A549 (cell line): ENCODE measurements at regions not wholly inside any gene's neighbourhood (a gene's known extent, or its start where the extent isn't known, plus 50 kb on each side); places are given as distances from the start of the nearest gene placed in this dataset.

Experiments
- ATAC-seq, 2 experiments: fragments of 200-7000 bp in 1 of 2; fragments of >200 bp in 1 of 2; cut with Nextera tagmentation in 1 of 2; cut with Tn5 transposase in 1 of 2; 3 replicates each; pipeline versions ENCODE4 v1.8.0 to v1.9.1; 2018 to 2020; ENCODE audit warnings: mild to moderate bottlenecking in 1 of 2, moderate library complexity in 1 of 2
- CTCF ChIA-PET: fragments of 300-600 bp; sonication (Branson Sonifier 250); formaldehyde crosslinking; extraction: SDS; loops from one replicate; lab custom pipeline; 2021; ENCODE audit warnings: antibody characterized with exemption, inconsistent platforms; lab: Yijun Ruan, JAX
- POLR2A ChIA-PET: fragments of 350-600 bp; formaldehyde crosslinking; extraction: SDS; loops from one replicate; lab custom pipeline; 2021; ENCODE audit warnings: antibody characterized with exemption, inconsistent platforms; lab: Yijun Ruan, JAX
- DNase-seq, 2 experiments: peaks; one replicate each; pipeline versions ENCODE4 v3.0.0 to v3.0.0-alpha.2; 2011 to 2016; ENCODE audit warnings: low read depth in 1 of 2, low spot score in 1 of 2
- FAIRE-seq: peaks from 2 replicates; lab custom pipeline; 2011; peaks lifted over from hg19 to GRCh38; lab: Jason Lieb, UNC
- H3K27ac ChIP-seq, 2 experiments: fragments of >200 bp; sonication (Bioruptor Twin); formaldehyde crosslinking; 3 replicates each; pipeline ENCODE4 v1.5.1; 2016 to 2017
- H3K4me1 ChIP-seq: fragments of >200 bp; sonication (Bioruptor Twin); formaldehyde crosslinking; 3 replicates; pipeline ENCODE4 v1.6.1; 2016
- H3K4me2 ChIP-seq: fragments of >200 bp; sonication (Bioruptor Twin); formaldehyde crosslinking; 3 replicates; pipeline ENCODE4 v1.6.1; 2016
- H3K4me3 ChIP-seq: fragments of >200 bp; sonication (Bioruptor Twin); formaldehyde crosslinking; 3 replicates; pipeline ENCODE4 v1.5.1; 2016
- H3K9me3 ChIP-seq: fragments of >200 bp; sonication (Bioruptor Twin); formaldehyde crosslinking; 3 replicates; pipeline ENCODE4 v1.6.1; 2016
- BHLHE40 ChIP-seq: IDR thresholded peaks from 2 replicates; pipeline ENCODE4 v1.6.1; 2012; ENCODE audit warnings: low read depth, low read length, inconsistent platforms
- CBX2 ChIP-seq: fragments of 200-600 bp; sonication (generic); IDR thresholded peaks from 2 replicates; pipeline ENCODE4 v1.6.1; 2016; ENCODE audit warnings: low read depth, mild to moderate bottlenecking, borderline replicate concordance
- CBX8 ChIP-seq: fragments of 200-600 bp; sonication (generic); IDR thresholded peaks from 2 replicates; pipeline ENCODE4 v1.6.1; 2016
- CHD2 ChIP-seq: fragments of 150-350 bp; IDR thresholded peaks from 2 replicates; pipeline ENCODE4 v1.6.1; 2014; ENCODE audit warnings: low read length; ENCODE audit not compliant: partially characterized antibody
- EHF ChIP-seq: fragments of 250-450 bp; sonication (Bioruptor Pico); IDR thresholded peaks from 2 replicates; pipeline ENCODE4 v1.5.0; 2020; ENCODE audit warnings: mild to moderate bottlenecking
- ELK1 ChIP-seq: fragments of 150-350 bp; IDR thresholded peaks from 2 replicates; pipeline ENCODE4 v1.6.1; 2014; ENCODE audit warnings: low read depth, mild to moderate bottlenecking, low read length
- FOSL2 ChIP-seq, 2 experiments: fragments of 450-650 bp in 1 of 2; fragments of >200 bp in 1 of 2; sonication (Bioruptor Twin) in 1 of 2; formaldehyde crosslinking; IDR thresholded peaks; 2 replicates each; pipeline versions ENCODE4 v1.5.0 to v1.6.1; 2016 to 2020; ENCODE audit warnings: mild to moderate bottlenecking in 1 of 2, moderate library complexity in 1 of 2
- HEYL ChIP-seq: fragments of 250-450 bp; sonication (Bioruptor Pico); IDR thresholded peaks from 2 replicates; pipeline ENCODE4 v1.8.0; 2021; ENCODE audit warnings: mild to moderate bottlenecking, moderate library complexity
- HMGXB4 ChIP-seq: fragments of 250-450 bp; sonication (Bioruptor Pico); IDR thresholded peaks from 2 replicates; pipeline ENCODE4 v1.5.0; 2021; ENCODE audit warnings: mild to moderate bottlenecking, moderate library complexity, borderline replicate concordance
- JUN ChIP-seq, 2 experiments: fragments of >200 bp; sonication (Bioruptor Twin); formaldehyde crosslinking; IDR thresholded peaks; 2 replicates in 1 of 2; 3 replicates in 1 of 2; pipeline ENCODE4 v1.6.1; 2016 to 2017
- JUNB ChIP-seq: fragments of >200 bp; sonication (Bioruptor Twin); formaldehyde crosslinking; IDR thresholded peaks from 2 replicates; pipeline ENCODE4 v1.6.1; 2016
- KDM5A ChIP-seq: fragments of 200-600 bp; sonication (generic); IDR thresholded peaks from 2 replicates; pipeline ENCODE4 v1.6.1; 2016; ENCODE audit warnings: antibody characterized with exemption, mild to moderate bottlenecking
- MAFK ChIP-seq: fragments of 450-650 bp; IDR thresholded peaks from 2 replicates; pipeline ENCODE4 v1.6.1; 2014; ENCODE audit not compliant: partially characterized antibody
- MAZ ChIP-seq: fragments of 150-350 bp; IDR thresholded peaks from 2 replicates; pipeline ENCODE4 v1.6.1; 2014; ENCODE audit warnings: antibody characterized with exemption, low read depth, low read length, borderline replicate concordance
- NPAS2 ChIP-seq: fragments of 250-450 bp; sonication (Bioruptor Pico); IDR thresholded peaks from 2 replicates; pipeline ENCODE4 v1.8.0; 2022; ENCODE audit warnings: mild to moderate bottlenecking, moderate library complexity, borderline replicate concordance
- NR3C1 ChIP-seq: fragments of >200 bp; sonication (Bioruptor Twin); formaldehyde crosslinking; IDR thresholded peaks from 3 replicates; pipeline ENCODE4 v1.6.1; 2017
- POLR2A ChIP-seq: IDR thresholded peaks from 2 replicates; pipeline ENCODE4 v1.6.1; 2012; ENCODE audit warnings: mild to moderate bottlenecking, low read length
- RAD21 ChIP-seq, 2 experiments: fragments of >200 bp in 1 of 2; sonication (Bioruptor Twin) in 1 of 2; formaldehyde crosslinking in 1 of 2; IDR thresholded peaks in 1 of 2; conservative IDR thresholded peaks in 1 of 2; 2 replicates in 1 of 2; 3 replicates in 1 of 2; pipeline ENCODE4 v1.6.1; 2012 to 2018; ENCODE audit warnings: inconsistent platforms in 1 of 2
- RARB ChIP-seq: fragments of 250-450 bp; sonication (Bioruptor Pico); IDR thresholded peaks from 2 replicates; pipeline ENCODE4 v1.8.0; 2021; ENCODE audit warnings: mild to moderate bottlenecking, moderate library complexity
- SMC3 ChIP-seq: fragments of >200 bp; sonication (Bioruptor Twin); formaldehyde crosslinking; IDR thresholded peaks from 3 replicates; pipeline ENCODE4 v1.6.1; 2018; ENCODE audit warnings: inconsistent platforms
- SREBF2 ChIP-seq: fragments of 450-650 bp; IDR thresholded peaks from 2 replicates; pipeline ENCODE4 v1.6.1; 2014; ENCODE audit warnings: mild to moderate bottlenecking, moderate library complexity
- TFCP2L1 ChIP-seq: fragments of 250-450 bp; sonication (Bioruptor Pico); IDR thresholded peaks from 2 replicates; pipeline ENCODE4 v1.5.0; 2021; ENCODE audit warnings: mild to moderate bottlenecking
- TP53 ChIP-seq: fragments of 250-450 bp; sonication (Bioruptor Pico); IDR thresholded peaks from 2 replicates; pipeline ENCODE4 v1.5.0; 2021; ENCODE audit warnings: mild to moderate bottlenecking, moderate library complexity
- USF2 ChIP-seq: fragments of 450-650 bp; IDR thresholded peaks from 2 replicates; pipeline ENCODE4 v1.6.1; 2014; ENCODE audit warnings: antibody characterized with exemption
- ZC3H11A ChIP-seq: fragments of 450-650 bp; IDR thresholded peaks from 2 replicates; pipeline ENCODE4 v1.6.1; 2014; ENCODE audit warnings: antibody characterized with exemption, mild to moderate bottlenecking
- ZFP36 ChIP-seq: fragments of 450-650 bp; IDR thresholded peaks from 2 replicates; pipeline ENCODE4 v1.6.1; 2014; ENCODE audit warnings: borderline replicate concordance; ENCODE audit not compliant: partially characterized antibody
- ZNF302 ChIP-seq: fragments of 250-450 bp; sonication (Bioruptor Pico); IDR thresholded peaks from 2 replicates; pipeline ENCODE4 v1.9.0; 2021; ENCODE audit warnings: inconsistent platforms, mild to moderate bottlenecking, moderate library complexity
- ZSCAN20 ChIP-seq: fragments of 250-450 bp; sonication (Bioruptor Pico); IDR thresholded peaks from 2 replicates; pipeline ENCODE4 v1.8.0; 2022; ENCODE audit warnings: mild to moderate bottlenecking, moderate library complexity
- WGBS: methylation state at CpG from one replicate; pipeline ENCODE4 v1.1.6; 2017; ENCODE audit errors: missing lambda C conversion rate; 5-methylcytosine and 5-hydroxymethylcytosine counted together
- TF ChIP-seq, protein P1 (sequence below): fragments of >200 bp; sonication (Bioruptor Twin); formaldehyde crosslinking; IDR thresholded peaks from 3 replicates; pipeline ENCODE4 v1.6.1; 2016
- TF ChIP-seq, protein P2 (sequence below): IDR thresholded peaks from 2 replicates; pipeline ENCODE4 v1.6.1; 2012; ENCODE audit warnings: low read depth, borderline replicate concordance

- ChIA-PET CTCF (no interaction called here), POLR2A (no interaction called here)
- Histone ChIP-seq H3K9me3 (no peaks in the 10 kb centered on the region), H3K4me2 (no peak overlapping the region), H3K4me3 (no peak overlapping the region), H3K27ac (no peak overlapping the region), H3K4me1 (no peaks in the 10 kb centered on the region)
- 100% methylated on average over 1 of the region's 1 CpG for WGBS
- DNase-seq (no peak), ATAC-seq (no peak), FAIRE-seq (no peak)
- TF ChIP-seq, protein P1, sequence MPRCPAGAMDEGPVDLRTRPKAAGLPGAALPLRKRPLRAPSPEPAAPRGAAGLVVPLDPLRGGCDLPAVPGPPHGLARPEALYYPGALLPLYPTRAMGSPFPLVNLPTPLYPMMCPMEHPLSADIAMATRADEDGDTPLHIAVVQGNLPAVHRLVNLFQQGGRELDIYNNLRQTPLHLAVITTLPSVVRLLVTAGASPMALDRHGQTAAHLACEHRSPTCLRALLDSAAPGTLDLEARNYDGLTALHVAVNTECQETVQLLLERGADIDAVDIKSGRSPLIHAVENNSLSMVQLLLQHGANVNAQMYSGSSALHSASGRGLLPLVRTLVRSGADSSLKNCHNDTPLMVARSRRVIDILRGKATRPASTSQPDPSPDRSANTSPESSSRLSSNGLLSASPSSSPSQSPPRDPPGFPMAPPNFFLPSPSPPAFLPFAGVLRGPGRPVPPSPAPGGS: no peak
- TF ChIP-seq KDM5A (no peak), ZSCAN20 (no peak), FOSL2 (IDR thresholded peaks at IDR 0.05) (no peak), FOSL2 (CRISPR knock-in tag; IDR thresholded peaks at IDR 0.05) (no peak), ZFP36 (no peak), ZNF302 (CRISPR knock-in tag) (no peak), EHF (CRISPR knock-in tag) (no peak), MAZ (no peak), JUN (IDR thresholded peaks at IDR 0.05) (no peak), SMC3 (no peak), MAFK (no peak), RAD21 (conservative IDR thresholded peaks at IDR 0.05 in 1 of 2, IDR thresholded peaks at IDR 0.05 in 1 of 2) (no peak), USF2 (no peak)
- TF ChIP-seq, protein P2, sequence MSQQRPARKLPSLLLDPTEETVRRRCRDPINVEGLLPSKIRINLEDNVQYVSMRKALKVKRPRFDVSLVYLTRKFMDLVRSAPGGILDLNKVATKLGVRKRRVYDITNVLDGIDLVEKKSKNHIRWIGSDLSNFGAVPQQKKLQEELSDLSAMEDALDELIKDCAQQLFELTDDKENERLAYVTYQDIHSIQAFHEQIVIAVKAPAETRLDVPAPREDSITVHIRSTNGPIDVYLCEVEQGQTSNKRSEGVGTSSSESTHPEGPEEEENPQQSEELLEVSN: no peak
Measured at GRCh38 chr6:126235363-126235762, 104.6 kb upstream of the CENPW start.

- CTCF ChIA-PET: no interaction called here
- ATAC-seq (no peak), DNase-seq (no peak), FAIRE-seq (no peak)
- H3K4me2 ChIP-seq: no peak overlapping the region
- no peak overlapping the region for H3K27ac ChIP-seq
- H3K9me3 ChIP-seq: no peaks in the 10 kb centered on the region
- POLR2A ChIA-PET: no interaction called here
- no peak overlapping the region for H3K4me3 ChIP-seq
- no peaks in the 10 kb centered on the region for H3K4me1 ChIP-seq
- no peak for TF ChIP-seq NPAS2 (CRISPR knock-in tag)
- TF ChIP-seq POLR2A: no peak
- TF ChIP-seq JUNB: no peak
- no peak for TF ChIP-seq MAZ
- TF ChIP-seq NR3C1: no peak
- TF ChIP-seq SREBF2: no peak
- TF ChIP-seq CBX2: no peak
- TF ChIP-seq BHLHE40: no peak
- TF ChIP-seq ZC3H11A: no peak
- TF ChIP-seq ELK1: no peak
- TF ChIP-seq TFCP2L1 (CRISPR knock-in tag): no peak
- no peak for TF ChIP-seq TP53
- no peak for TF ChIP-seq CBX8
- no peak for TF ChIP-seq RARB
- no peak for TF ChIP-seq CHD2
- no peak for TF ChIP-seq RAD21 (conservative IDR thresholded peaks at IDR 0.05 in 1 of 2, IDR thresholded peaks at IDR 0.05 in 1 of 2)
- TF ChIP-seq HEYL (CRISPR knock-in tag): no peak
- TF ChIP-seq HMGXB4 (CRISPR knock-in tag): no peak
- WGBS: 34% methylated on average over 1 of the region's 1 CpG
Measured at GRCh38 chr6:126245077-126245476, 94.8 kb upstream of the CENPW start.
